RKO (cell line): ENCODE measurements at regions not wholly inside any gene's neighbourhood (a gene's known extent, or its start where the extent isn't known, plus 50 kb on each side); places are given as distances from the start of the nearest gene placed in this dataset.

Experiments
- DNase-seq: peaks from one replicate; pipeline ENCODE4 v3.0.0-alpha.2; 2016; ENCODE audit warnings: low spot score

DNA sequence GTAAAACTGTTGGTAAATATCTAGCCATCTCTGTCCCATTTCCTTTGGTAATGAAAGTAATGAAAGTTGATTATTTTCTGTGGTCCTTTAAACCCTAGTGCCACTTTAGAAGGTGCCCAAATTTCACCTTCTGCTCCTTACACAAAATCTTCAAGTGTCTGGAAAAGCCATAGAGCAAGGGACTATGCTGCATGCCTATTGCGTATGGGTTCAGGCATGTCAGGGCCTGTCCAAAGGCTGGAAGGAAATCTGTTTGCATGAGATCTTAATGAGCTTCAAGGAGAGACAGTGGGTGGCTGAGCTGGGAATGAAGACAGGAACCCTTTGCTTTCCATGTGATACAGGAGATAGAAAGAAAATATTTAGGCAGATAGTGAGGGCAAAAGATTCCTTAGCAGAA lies 66.6 kb upstream of the CCN6 start:
- DNase-seq, result no peak

DNA sequence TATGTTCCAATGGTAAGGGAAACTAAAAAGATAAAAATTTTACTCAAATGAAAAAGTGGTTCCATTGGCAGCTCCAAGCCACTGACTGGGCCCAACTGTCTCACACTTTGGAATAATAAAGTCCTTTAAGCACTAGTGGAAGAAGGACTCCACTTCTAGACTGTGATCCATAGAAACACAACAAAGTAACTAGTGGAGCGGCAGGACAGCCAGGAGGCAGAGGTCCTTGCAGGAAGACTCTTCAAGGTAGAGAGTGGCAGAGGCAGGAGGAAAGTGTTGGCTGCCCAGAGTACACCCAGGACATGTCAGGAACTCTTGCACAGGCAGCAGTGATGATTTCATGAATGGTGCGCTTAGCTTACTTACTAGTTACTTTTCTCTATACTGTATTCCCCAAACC lies 65.0 kb upstream of the CCN6 start:
- no peak for DNase-seq

DNA sequence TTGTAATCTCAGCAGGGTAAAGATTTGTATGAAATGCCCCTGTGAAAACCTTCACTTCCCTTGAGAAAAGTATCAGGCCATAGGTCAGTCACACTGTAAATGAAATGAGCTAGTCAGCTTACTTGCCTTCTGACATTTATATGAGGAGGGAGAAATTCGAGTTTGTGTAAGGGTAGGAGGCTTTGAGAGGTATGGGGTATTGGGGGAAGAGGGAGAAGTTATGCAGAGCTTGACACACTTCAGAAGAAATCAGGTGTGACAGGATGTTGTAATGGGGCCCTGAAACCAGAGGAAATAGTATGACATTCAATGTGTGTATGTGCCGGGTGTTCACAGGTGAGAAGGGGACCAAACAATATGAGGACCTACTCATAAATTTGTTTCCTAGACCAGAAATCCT lies 64.2 kb upstream of the CCN6 start:
- no peak for DNase-seq

DNA sequence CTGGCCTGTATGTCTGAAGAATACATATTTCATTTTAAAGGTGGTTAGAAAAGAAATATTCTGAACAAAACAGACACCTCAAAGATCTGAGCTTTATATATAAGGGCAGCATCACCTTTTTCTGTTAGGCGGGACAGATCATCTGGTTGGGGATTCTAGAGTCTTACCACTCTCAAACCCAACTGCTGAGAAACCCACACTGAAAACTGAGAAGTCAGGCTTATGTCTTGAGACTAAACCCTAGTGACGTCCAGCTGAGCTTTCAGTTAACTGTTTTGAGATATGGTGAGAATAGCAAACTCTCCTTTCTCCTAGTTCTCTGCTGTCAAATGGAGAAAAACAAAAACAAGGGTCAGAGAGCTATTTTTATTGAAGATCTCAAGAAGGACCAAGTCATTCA lies 63.7 kb upstream of the CCN6 start:
- DNase-seq, result no peak

DNA sequence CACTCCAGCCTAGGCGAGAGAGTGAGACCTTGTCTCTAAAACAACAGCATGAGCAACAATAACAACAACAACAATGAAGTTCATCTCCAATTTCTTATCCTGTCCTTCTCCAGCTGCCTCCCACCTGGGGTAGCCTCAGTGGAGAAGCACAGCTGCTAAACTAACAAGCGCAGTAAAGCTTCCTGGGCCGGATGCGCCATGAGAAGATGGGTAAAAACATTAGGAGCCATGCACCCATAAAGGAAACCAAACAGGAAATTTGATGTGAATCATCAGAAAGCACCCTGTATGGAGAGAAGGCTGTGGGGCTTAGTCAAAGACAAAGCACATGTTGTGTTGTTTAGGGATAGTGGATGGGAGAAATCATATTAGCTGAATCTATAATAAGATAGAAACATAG lies 61.1 kb upstream of the CCN6 start:
- DNase-seq, result peak; percentile 16

DNA sequence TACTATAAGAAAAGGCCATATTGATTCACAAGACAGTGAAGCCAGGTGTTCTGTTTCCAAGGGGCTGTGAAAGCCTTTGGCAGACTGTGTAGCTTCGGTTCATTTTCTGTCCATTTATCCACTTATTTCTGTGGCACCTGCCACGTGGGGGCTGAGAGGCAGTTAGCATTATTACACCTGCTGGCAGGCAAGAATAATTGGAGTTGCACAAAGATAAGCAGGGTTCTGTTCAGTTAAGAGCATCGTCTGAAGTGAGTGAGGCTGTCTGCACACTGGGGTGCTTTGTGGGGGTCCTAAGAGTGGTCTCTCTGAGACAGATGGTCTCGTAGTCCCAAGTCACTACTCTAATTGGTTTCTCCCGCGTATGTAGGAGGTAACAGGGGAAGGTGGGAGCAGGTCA lies 60.6 kb upstream of the CCN6 start:
- no peak for DNase-seq

DNA sequence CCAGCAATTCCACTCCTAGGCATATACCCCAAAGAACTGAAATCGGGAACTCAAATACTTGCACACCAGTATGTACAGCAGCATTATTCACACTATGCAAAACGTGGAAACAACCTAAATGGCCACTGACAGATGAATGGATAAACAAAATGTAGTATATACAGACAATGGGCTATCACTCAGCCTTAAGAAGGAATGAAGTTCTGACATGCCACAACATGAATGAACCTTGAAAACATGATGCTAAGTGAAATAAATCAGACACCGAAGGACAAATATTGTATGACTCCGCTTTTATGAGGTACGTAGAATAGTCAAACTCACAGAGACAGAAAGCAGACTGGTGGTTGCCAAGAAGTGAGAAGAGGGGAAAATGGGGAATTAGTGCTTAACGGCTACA lies 59.1 kb upstream of the CCN6 start:
- DNase-seq, result no peak

DNA sequence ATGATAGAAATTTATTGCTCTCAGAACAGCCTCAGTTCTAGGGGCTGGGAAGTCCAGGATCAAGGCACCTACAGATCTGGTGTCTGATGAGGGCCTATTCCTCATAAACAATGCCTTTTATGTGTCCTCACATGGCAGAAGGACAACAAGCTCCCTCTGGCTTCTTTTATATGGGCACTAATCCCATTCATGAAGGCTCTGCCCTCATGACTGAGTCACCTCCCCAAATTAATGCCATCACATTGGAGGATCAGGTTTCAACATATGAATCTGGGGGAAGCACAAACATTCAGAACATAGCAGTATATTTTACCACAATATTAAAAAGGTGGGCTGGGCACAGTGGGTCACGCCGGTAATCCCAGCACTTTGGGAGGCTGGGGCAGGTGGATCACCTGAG lies 58.5 kb upstream of the CCN6 start:
- peak; percentile 25 for DNase-seq

DNA sequence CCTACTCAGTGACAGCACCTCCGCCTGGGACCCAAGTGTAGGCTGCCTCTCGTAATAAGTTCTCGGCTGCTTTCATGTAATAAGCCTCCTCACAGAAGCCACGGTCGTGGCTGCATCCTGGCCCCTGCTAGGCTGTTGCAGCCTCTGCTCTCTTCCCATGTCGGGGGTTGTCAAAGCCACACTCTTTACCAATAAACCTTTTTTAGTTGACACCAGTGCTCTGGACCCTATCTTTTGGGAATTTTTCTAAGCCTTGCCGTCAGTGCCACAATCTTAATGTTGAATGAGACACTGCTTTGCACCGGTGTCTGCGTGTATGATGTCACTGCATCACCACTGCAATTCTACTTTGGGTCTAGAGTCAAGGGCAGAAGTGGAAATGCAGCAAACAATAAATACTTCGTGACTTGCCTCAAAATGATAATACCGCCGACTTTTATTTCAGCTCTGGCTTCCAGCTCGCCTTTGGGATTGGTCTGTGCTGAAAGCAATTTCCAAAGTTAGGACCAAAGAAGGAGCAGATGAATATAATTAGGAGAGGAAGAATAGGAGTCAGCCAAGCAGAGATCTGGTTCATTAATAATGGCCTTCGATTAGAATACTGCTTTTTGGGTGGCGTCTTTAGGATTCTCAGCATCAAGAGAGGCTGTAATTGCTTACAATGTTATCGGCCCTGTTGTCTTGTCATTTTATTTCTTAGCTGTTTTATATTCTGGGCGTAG lies 57.6 kb upstream of the CCN6 start:
- no peak for DNase-seq

DNA sequence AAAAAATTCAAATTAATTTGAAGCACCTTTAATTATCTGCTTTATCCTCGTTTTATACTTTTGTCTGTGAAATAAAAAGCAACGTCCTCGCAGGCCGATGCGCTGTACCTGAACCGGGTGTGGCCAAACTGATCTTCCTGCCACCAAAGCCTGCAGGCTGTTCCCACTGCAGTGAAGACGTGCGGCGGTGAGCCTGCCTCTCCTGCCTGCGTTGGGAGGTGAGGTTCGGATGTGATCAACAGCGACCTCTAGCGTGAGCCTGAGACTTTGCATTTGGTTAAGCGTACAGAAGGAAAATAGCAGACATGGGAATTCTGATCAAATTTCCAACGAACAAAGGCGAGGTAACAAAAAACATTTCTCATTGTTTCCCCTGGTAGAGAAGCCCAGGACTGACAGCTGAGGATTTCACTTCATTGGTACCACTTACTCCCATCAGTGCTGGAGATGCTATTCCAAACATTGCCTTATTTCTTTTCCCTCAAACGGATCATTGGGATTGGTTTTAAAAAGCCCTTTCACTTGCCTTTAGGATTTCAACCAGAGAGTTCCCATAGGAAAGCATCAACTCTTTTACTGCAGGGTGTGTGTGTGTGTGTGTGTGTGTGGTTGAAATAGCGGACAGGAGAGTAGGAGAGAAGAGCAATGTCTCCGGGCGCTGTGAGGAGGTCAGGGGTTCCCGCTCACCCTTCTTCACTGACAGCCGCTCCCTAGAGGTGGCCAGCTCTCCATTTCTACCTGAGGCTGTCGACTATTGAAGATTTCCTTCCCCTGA lies 56.6 kb upstream of the CCN6 start:
- DNase-seq, result peak; percentile 83

DNA sequence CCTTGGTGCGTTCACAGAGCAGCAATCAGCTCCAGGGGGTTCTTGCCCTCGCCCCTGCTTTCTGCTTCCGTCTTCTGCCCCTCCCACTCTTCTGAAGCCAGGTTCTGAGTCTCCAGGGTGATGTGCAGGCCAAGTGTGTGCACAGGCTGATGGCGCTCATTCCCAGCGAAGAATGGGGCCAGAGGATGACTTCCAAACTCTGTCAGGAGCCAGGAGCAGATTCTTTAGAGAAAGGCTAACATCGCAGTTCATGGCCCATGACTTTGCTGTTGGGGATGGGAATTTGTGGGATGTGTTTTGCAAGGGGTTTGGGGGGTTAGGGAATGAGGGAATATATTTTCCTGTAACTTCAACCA lies 56.1 kb upstream of the CCN6 start:
- no peak for DNase-seq

DNA sequence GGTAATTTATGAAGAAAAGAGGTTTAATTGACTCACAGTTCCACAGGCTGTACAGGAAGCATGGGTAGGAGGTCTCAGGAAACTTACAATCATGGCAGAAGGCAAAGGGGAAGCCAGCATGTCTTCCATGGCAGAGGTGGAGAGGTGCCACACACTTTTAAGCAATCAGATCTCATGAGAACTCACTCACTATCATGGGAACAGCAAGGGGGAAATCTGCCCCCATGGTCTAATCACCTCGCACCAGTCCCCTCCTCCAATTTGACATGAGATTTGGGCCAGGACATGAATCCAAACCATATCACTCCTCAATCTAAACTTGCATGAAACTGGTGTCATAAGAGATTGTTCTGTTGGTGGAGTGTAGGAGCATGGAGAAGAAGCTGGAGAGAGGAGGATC lies 51.6 kb upstream of the CCN6 start:
- DNase-seq, result no peak
